ENCODE measurements at regions not wholly inside any gene's neighbourhood (a gene's known extent, or its start where the extent isn't known, plus 50 kb on each side); places are given as distances from the start of the nearest gene placed in this dataset.
A peak's percentile ranks its signal among the peaks of the same experiment; 100 is the strongest.

DNA sequence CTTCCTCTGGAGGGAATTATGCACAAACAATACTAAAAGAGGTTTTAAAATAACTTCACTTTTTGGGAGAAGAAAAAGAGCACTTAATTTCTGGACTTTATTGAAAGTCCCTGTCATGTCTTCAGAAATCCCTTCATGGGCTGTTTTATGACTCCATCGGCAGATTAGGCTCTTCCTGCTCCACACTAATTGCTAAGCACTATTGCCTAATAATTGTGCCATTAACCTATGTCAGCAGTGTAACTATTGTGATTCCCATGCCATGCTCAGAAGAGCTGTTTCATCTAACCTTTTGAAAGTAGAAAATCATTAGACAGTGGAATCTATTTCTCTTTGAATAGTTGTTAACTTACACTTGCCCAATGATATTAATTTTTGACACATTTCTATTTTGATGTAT lies 489.3 kb upstream of the RUNX1 start:
- Histone ChIP-seq H3K27me3 (replicated peaks; ENCODE audit: insufficient read depth, low read length) (no peaks in the 10 kb centered on the region), H3K9me2 (replicated peaks; ENCODE audit: insufficient read depth, low read length) (no peaks in the 10 kb centered on the region), H3K4me2 (ENCODE audit: low read depth, low read length) (no peak overlapping the region), H3K4me1 (ENCODE audit: low read length) (no peaks in the 10 kb centered on the region), H3K9ac (ENCODE audit: low read length) (no peak overlapping the region), H3K36me3 (replicated peaks; ENCODE audit: insufficient read depth, low read length) (no peaks in the 10 kb centered on the region), H3K4me3 (ENCODE audit: low read length) (no peak overlapping the region), H4K20me1 (ENCODE audit: insufficient read depth, low read length) (no peaks in the 10 kb centered on the region), H3F3A (ENCODE audit: insufficient read depth, low read length) (no peaks in the 10 kb centered on the region), H2AFZ (ENCODE audit: low read length) (no peak overlapping the region), H3K79me2 (ENCODE audit: low read length) (no peaks in the 10 kb centered on the region), H3K9me3 (replicated peaks; ENCODE audit: insufficient read depth, low read length) (no peaks in the 10 kb centered on the region), H3K27ac (ENCODE audit: low read length) (no peak overlapping the region)
- TF ChIP-seq, protein P1, sequence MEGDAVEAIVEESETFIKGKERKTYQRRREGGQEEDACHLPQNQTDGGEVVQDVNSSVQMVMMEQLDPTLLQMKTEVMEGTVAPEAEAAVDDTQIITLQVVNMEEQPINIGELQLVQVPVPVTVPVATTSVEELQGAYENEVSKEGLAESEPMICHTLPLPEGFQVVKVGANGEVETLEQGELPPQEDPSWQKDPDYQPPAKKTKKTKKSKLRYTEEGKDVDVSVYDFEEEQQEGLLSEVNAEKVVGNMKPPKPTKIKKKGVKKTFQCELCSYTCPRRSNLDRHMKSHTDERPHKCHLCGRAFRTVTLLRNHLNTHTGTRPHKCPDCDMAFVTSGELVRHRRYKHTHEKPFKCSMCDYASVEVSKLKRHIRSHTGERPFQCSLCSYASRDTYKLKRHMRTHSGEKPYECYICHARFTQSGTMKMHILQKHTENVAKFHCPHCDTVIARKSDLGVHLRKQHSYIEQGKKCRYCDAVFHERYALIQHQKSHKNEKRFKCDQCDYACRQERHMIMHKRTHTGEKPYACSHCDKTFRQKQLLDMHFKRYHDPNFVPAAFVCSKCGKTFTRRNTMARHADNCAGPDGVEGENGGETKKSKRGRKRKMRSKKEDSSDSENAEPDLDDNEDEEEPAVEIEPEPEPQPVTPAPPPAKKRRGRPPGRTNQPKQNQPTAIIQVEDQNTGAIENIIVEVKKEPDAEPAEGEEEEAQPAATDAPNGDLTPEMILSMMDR (IDR thresholded peaks at IDR 0.05; ENCODE audit: low read length): no peak
- TF ChIP-seq EZH2phosphoT487 (IDR thresholded peaks at IDR 0.05; ENCODE audit: low read length) (no peak), EZH2 (optimal IDR thresholded peaks at IDR 0.05; ENCODE audit: low read depth, low read length) (no peak)
- DNase-seq: no peak

DNA sequence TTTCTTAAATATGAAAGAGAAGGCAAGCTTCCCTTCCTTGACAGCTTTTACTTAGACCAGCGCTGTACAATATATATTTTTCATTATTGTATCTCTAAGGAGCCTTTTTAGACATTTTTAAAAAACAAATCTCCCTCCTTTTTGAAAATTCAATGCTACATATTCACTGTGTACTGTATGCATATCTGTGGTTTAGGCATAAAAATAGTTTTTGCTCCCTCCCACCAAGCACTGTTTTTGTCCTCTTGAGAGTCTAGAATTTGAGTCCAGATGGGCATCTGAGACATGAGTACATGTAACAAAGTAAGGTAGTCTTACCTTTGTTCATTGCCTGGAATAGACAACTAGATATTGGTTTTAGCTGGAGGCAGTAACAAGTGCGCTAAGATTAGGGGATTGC lies 488.5 kb upstream of the RUNX1 start:
- DNase-seq: peak; percentile 24
- H2AFZ ChIP-seq (ENCODE audit: low read length): no peak overlapping the region
- H3K9me2 ChIP-seq (replicated peaks; ENCODE audit: insufficient read depth, low read length): no peaks in the 10 kb centered on the region
- H3K9me3 ChIP-seq (replicated peaks; ENCODE audit: insufficient read depth, low read length): no peaks in the 10 kb centered on the region
- no peaks in the 10 kb centered on the region for H4K20me1 ChIP-seq (ENCODE audit: insufficient read depth, low read length)
- no peak overlapping the region for H3K4me3 ChIP-seq (ENCODE audit: low read length)
- no peak overlapping the region for H3K27ac ChIP-seq (ENCODE audit: low read length)
- no peak overlapping the region for H3K9ac ChIP-seq (ENCODE audit: low read length)
- no peak overlapping the region for H3K4me2 ChIP-seq (ENCODE audit: low read depth, low read length)
- TF ChIP-seq EZH2 (optimal IDR thresholded peaks at IDR 0.05; ENCODE audit: low read depth, low read length) (no peak), EZH2phosphoT487 (IDR thresholded peaks at IDR 0.05; ENCODE audit: low read length) (no peak)
- TF ChIP-seq, protein P1 (IDR thresholded peaks at IDR 0.05; ENCODE audit: low read length): no peak
- H3K36me3 ChIP-seq (replicated peaks; ENCODE audit: insufficient read depth, low read length): no peaks in the 10 kb centered on the region
- H3F3A ChIP-seq (ENCODE audit: insufficient read depth, low read length): no peaks in the 10 kb centered on the region
- H3K27me3 ChIP-seq (replicated peaks; ENCODE audit: insufficient read depth, low read length): no peaks in the 10 kb centered on the region
- no peaks in the 10 kb centered on the region for H3K4me1 ChIP-seq (ENCODE audit: low read length)
- no peaks in the 10 kb centered on the region for H3K79me2 ChIP-seq (ENCODE audit: low read length)

DNA sequence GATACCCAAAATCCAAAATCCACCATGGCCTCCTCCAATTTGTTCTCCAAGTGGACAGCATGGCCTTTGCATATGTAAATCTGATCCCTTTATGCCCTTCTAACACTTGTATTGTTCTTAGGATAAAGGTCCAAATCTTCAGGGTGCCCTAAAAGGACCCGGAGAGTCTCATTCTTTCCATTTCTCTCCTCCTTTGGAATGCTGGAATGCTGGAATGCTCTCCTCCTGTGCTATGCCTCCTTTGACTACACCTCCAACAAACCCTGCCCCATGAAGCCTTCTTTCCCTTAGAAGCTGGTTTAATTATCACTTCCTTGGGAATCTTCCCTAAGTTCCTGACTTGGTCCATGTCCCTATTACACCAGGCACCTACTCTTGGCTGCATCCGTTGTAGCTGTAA lies 484.8 kb upstream of the RUNX1 start:
- H3K4me2 ChIP-seq (ENCODE audit: low read depth, low read length): no peak overlapping the region
- no peaks in the 10 kb centered on the region for H3K27me3 ChIP-seq (replicated peaks; ENCODE audit: insufficient read depth, low read length)
- no peak for DNase-seq
- TF ChIP-seq, protein P1 (IDR thresholded peaks at IDR 0.05; ENCODE audit: low read length): no peak
- TF ChIP-seq EZH2phosphoT487 (IDR thresholded peaks at IDR 0.05; ENCODE audit: low read length) (no peak), EZH2 (optimal IDR thresholded peaks at IDR 0.05; ENCODE audit: low read depth, low read length) (no peak)
- no peaks in the 10 kb centered on the region for H3K9me3 ChIP-seq (replicated peaks; ENCODE audit: insufficient read depth, low read length)
- no peak overlapping the region for H2AFZ ChIP-seq (ENCODE audit: low read length)
- H3K9me2 ChIP-seq (replicated peaks; ENCODE audit: insufficient read depth, low read length): no peaks in the 10 kb centered on the region
- no peaks in the 10 kb centered on the region for H4K20me1 ChIP-seq (ENCODE audit: insufficient read depth, low read length)
- H3K9ac ChIP-seq (ENCODE audit: low read length): no peak overlapping the region
- H3K36me3 ChIP-seq (replicated peaks; ENCODE audit: insufficient read depth, low read length): no peaks in the 10 kb centered on the region
- H3K4me3 ChIP-seq (ENCODE audit: low read length): no peak overlapping the region
- no peaks in the 10 kb centered on the region for H3K79me2 ChIP-seq (ENCODE audit: low read length)
- 0 out of 2 replicates have a peak, but pooled peaks cover 3% of the 10 kb centered on the region for H3K4me1 ChIP-seq (ENCODE audit: low read length)
- no peaks in the 10 kb centered on the region for H3F3A ChIP-seq (ENCODE audit: insufficient read depth, low read length)
- no peak overlapping the region for H3K27ac ChIP-seq (ENCODE audit: low read length)
